B cell (primary cell): ENCODE measurements at regions not wholly inside any gene's neighbourhood (a gene's known extent, or its start where the extent isn't known, plus 50 kb on each side); places are given as distances from the start of the nearest gene placed in this dataset.

Experiments
- EZH2 ChIP-seq: IDR thresholded peaks from 2 replicates; pipeline ENCODE4 v1.6.1; 2012; ENCODE audit warnings: borderline replicate concordance, low read depth, mild to moderate bottlenecking, moderate library complexity, low read length; ENCODE audit not compliant: insufficient read depth, poor library complexity, severe bottlenecking
- TF ChIP-seq, protein P1 (sequence below): fragments of 200-600 bp; IDR thresholded peaks from one replicate; pipeline ENCODE4 v1.8.0; 2022; ENCODE audit warnings: antibody characterized with exemption, mild to moderate bottlenecking

GRCh38 chr6:9422138-9422537, 986.8 kb upstream of the SLC35B3 start:
- no peak for TF ChIP-seq EZH2
- TF ChIP-seq, protein P1, sequence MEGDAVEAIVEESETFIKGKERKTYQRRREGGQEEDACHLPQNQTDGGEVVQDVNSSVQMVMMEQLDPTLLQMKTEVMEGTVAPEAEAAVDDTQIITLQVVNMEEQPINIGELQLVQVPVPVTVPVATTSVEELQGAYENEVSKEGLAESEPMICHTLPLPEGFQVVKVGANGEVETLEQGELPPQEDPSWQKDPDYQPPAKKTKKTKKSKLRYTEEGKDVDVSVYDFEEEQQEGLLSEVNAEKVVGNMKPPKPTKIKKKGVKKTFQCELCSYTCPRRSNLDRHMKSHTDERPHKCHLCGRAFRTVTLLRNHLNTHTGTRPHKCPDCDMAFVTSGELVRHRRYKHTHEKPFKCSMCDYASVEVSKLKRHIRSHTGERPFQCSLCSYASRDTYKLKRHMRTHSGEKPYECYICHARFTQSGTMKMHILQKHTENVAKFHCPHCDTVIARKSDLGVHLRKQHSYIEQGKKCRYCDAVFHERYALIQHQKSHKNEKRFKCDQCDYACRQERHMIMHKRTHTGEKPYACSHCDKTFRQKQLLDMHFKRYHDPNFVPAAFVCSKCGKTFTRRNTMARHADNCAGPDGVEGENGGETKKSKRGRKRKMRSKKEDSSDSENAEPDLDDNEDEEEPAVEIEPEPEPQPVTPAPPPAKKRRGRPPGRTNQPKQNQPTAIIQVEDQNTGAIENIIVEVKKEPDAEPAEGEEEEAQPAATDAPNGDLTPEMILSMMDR = no peak
